Medulla oblongata (tissue), 1 donor: ENCODE measurements at regions not wholly inside any gene's neighbourhood (a gene's known extent, or its start where the extent isn't known, plus 50 kb on each side); places are given as distances from the start of the nearest gene placed in this dataset.

Experiments used
- DNase-seq: peaks from one replicate; pipeline ENCODE4 v3.0.0-alpha.2; 2015; ENCODE audit errors: extremely low spot score

DNA sequence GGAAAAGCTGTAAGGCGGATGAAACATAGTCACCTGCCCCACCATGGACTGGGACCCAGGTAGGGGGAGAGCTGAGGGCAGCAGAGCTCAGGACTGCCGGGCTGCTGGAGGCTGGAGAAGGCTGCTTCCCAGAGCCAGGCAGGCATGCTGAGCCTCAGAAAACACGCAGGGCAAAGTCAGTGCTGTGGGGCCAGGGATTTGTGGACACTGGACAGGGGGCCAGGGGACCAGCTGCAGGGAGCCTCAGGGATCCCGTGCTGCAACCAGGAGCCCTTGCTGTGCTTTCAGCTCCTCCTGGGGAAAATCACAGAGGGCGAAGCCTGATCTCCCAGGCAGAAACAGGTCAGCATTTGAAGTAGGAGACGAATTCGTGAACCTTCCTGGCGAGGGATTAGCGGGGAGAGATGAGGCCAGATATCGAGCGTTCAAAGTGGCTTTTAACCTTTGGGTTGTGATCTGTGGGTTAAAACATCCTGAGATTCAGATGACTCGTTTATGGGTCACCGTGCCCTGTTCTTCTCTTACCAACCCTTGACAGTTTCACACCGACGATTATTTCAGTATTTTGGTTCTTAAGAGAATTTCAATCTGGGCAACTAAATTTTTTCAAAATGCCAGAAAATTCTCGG is 85.6 kb upstream of the SHH start:
- no peak for DNase-seq

DNA sequence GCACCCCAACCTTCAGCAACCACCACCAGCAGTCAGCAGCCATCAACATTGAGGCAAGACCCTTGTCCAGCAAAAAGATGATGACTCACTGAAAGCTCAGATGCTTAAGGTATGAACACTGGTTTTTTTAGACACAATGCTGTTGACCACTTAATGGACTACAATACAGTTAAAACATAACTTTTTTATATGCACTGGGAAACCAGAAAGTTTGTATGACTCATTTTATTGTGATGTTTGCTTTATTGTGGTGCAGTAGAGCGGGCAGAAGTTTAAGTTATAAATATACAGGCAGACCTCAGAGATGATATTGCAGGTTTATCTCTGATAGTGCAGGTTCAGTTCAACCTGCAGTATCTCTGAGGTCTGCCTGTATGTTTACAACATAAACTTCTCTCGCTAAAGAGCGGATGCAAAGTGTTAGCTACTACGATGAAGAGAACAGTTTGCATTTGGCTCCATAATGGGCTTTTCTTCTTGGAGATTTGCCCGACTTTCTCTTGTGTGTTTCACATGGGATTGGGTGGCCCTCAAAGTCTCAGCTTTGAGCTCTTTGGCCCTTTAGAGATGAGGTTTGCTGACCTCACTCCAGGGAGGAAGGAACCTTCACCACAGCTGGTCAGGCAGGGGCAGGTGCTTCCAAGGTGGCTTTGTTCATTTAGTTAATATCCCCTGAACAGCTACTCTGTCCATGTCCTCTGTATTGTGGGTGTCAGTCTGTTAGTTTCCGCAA is 84.4 kb upstream of the SHH start:
- no peak for DNase-seq

DNA sequence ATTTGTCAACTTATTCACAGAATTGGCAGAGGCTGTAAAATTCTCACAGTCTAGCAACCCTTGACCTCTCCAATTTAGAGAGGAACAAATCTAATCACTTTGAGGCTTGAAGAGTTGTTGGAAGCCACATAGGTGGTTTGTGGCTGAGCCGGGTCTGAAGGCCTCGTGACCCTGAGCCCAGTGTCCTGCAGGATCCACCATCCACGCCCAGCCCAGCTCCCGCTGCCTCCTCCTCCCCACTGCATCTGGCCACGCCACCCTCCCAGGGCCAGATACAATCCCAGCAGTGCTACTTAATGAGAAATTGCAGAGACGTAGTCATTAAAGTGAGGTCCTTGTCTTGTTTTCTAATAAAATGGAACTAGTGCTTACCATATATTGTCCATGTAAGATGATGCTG is 81.4 kb upstream of the SHH start:
- DNase-seq: no peak

DNA sequence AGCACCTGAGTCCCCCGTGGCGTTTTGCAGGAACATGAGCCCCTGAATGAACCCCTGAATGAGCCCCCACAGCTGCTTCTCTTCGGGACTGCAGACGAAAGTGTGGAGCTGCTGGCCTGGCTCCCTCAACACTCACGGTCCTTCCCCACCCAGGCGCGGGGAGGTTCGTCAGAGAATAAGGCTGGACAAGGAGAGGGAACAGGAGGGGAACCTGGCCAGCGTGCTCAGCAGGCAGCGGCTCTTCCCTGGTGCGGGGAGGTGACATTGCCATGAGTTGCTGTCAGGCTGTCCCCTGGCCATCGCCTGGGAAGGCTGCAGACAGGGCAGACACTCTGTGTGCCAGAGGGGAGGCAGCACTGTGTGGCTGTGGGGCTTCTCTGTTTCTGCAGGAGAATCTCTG is 80.9 kb upstream of the SHH start:
- DNase-seq: no peak

DNA sequence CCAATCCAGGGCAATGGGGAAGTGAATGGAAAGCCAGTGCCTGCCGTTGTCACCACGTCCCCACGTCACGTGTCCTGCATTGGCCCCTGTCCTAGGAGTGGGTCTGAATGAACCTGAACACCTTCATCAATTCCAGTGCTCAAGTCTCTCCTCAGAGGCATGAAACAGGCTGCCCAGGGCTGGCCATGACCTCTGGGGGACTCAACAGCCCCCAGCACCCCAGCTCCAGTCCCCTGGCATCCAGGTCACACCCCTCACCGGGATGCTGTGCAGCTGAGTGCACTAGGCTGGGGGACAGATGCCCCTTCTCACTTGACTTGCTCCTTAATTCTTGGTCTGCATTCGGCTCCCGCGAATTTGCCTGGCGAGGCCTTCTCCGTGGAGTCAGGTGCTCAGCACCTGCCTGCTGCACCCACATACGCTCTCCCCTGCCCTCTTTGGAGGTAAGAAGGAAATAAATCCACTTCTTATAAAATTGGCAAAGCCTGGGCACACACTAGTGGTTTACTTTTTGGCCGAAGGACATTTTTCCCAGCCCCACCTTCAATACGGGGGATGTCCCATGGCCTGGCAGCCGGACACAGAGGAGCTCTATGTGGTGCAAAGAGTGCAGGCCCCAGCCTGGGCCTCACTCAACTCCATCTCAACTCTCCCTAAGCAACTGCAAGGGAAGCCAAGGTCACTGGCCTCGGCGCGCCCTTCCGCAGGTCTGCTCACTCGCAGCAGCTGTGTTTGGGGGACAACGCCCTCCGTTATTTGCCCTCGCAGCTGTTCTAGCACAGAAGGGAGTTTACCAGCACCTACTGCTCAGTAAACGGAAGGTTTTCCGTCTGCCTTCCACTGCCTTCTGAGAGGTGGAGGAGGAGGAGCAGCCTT is 77.6 kb upstream of the SHH start:
- no peak for DNase-seq

DNA sequence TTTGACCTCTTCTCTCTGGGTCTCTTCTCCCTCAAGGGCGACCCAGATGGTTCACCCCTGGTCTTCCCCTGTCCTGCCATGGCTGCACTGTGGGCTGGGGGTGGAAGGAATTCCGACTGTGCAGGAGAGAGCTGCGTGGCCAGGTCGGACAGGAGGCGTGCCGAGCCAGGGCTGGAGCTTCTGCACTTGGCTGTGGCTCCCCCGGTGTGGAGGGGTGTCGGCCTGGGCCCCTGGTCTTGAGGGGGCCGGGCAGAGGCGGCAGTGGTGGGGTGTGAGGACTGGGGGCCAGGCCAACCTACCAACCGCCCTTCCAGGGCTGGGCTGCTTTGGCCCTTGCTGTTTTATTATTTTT is 74.9 kb upstream of the SHH start:
- no peak for DNase-seq

DNA sequence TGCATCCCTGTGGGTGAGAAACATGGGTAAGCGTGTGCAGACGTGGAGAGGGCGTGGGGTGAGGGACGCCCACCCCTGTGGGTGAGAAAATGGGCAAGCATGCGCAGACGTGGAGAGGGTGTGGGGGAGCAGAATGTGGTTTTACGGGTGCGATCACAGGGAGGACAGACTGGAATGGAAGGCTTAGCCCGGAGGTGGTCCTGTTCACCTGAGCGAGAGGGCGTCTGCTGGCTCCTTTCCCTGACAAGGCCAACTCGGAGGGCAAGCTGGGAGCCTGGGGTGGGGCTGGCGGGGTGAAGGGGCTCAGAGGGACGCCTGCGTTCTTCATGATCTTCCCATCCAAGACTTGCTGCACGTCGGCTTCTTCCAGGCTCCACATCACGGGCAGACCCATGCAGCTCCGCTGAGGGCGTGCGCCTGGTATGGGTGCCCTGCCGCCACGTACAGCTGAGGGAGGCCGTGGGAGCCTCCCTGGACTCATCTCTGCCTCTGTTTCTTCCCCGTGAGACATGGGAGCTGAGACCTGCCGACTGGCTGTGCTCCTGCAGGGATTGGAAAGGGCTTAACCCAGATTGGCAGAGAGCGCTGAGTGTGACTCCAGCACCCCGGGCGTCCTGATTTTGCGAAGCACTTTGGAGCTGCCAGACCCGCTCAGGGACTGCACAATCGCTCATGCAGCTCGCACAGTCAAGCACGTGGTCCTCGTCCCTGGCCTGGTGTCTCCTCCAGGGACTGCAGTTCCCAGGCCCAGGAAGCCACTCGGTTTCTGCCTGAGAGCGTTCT is 74.3 kb upstream of the SHH start:
- no peak for DNase-seq

DNA sequence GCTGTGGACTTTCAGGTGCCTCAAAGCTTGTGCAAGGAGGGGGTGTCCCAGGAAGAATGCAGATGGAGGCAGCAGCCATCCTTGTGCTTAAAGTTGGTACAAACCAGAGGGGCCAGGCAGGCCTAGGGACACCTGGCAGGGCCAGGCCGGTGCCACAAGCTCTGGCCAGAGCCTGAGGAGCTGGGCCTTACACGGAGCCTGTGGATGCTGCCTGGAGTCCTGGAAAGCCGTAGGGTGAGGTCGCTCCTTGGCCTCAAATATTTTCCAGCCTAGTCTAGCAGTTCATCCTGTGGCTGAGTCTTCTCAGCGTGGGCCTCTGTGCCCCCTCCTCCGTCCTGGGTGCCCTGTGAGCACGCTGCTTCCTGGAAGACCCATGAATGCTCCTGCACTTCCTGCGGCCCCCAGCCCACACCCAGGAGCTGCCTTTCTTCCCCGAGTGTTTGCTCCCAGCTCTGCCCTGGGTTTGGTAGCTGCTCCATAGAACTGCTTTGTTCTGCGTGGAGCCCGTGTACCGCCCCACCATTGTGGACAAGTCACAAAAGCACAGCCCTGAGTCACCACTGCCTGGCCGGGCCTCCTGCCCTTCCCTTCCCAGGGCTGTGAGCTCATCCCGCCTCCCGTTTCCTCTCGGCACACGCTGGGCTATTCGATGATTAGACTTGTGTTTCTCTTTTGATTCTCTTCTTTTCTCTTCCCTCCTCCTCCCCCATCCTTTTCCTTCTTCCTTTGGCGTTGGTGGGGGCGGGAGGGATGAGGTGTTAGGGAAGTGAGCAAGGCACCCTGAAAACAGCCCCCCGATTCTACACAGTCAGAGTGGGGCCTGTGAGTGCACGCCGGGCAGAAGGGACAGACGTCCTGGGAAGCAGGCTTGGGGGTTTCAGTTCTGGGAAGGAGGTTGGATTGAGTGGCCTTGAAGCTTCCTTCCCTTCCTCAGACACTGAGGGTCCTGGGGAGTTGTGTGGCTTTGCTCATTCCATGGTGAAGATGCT is 73.2 kb upstream of the SHH start:
- peak; percentile 6 for DNase-seq

DNA sequence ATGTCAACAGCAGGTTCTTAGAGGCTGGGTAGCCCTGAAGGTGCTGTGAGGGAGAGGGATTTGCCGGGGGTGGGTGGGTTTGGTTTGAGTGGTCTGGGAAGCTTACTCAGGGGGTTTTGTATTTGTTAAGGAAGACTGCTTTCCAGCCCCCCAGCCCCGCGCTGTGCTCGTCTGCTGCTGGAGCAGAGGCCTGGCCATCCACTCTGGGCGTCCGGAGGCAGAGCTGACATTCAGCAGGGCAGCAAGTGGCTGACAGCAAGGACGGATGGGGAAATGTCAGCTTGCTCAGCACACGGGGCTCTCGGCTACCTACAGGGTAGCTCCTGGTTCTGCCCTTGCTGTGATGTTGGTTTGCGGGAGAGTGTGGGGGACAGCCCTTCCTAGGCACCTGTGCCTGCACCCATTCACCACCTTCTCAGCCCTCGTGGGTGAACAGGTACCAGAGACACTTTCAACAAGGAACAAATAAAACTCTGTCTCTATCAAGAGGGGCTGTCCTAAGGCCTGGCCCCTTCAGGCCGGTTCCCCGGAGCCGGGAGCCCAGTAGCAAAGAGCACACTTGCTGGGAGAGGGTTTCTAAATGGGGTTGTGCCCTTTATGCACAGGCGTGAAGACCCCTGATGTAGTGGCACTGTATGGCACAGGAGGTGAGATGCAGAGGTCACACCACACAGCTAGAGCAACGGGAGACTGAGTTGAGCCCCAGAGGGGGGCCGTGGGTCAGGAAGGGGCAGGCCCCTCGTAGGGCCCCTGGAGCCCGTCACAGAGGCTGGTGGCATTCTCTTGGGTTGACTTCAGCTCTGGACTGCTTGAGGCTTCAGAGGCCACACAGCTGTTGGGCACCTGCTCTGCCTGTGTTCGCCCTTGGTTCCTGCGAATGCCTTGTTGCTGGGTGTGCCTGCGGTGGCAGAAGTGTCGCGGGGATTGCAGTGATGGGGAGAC is 72.2 kb upstream of the SHH start:
- no peak for DNase-seq

DNA sequence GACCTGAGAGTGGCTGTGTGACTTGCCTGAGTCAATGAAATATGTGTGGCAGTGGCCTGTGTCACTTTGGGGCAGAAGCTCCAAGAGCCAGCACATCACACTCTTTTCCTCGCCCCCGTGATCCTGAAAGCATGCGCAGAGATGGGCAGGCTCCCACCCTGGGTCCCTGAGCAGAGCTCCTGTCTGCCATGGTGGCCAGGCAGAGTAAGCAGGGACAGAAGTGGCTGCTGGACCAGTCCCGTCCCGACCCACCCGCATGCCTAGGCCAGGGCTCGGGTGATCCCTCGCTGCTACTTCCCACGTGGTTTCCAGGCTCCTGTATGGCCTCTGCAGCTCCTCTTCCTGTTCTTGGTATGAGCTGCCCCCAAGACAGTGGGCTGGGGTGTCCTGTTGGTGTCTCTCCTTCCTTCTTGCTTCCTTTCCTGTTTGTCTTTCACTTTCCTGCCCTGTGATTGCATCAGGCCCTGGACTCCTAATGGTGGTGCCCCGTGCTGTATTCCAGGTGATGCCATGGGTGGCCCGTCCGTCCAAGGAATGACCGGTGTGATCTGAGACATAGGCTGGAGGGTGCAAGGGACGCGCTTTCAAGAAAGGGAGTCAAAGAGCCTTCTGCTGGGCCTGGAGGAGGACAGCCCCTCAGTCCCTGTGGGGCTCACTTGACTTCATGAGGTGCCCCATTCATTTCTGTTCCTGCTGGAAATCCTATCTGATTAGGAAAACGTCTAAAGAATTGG is 71.4 kb upstream of the SHH start:
- DNase-seq: no peak

DNA sequence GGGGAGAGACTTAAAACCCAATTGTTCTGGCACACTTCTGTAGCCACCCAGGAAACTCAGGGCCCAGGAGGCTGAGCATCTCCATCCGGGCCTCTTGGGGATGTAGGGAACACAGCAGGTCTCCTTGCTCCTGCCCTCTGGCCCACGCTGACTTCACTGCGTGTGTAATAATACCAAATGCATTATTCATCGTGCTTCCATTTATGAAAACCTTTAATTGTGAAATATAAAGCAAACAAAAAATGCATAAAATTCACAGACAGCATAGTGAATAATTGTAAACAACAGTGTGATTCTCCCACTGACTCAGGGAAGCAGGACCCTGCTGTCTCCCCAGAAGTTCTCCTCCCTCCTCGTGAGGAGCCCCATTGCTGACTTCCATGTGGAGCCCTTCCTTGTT is 70.3 kb upstream of the SHH start:
- no peak for DNase-seq

DNA sequence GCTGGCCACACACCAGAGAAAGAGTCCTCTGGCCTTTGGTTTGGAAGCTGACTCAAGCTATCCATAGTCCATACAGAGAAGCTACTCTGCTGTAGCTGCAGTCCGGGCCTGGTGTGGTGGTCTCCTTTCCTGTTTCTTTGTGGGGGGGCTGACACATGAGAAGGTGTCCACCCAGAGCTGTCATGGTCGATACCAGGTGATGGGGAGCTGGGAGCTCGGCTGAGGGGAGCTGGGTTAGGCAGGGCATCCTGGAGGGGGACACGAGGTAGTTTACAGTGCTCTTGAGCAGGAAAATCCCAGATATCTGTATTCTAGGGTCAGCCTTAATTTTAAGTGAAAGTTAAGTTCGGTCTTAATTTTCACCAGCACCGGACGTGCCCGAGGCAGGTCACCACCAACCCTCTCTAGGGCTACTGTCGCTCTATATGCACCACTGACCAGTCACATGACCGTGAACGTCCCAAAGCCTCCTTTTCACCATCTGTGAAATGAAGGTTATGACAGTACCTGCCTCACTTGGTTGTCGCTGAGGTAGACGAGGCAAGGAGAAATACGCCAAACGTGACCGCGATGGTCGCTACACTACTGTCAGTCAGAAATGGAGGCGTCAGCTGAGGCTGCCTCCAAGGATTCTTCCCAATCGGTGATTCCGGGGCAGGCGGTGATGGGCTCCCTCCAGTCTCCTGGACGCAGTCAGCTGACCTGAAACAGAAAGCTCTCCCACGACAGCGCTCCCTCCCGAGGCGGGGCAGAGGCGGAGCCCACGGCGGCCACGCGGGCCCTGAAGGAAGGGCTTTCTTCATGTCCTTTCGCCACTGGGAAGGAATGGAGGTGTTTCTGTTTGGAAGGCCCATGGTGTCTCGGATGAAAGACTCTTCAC is 69.4 kb upstream of the SHH start:
- DNase-seq: no peak

DNA sequence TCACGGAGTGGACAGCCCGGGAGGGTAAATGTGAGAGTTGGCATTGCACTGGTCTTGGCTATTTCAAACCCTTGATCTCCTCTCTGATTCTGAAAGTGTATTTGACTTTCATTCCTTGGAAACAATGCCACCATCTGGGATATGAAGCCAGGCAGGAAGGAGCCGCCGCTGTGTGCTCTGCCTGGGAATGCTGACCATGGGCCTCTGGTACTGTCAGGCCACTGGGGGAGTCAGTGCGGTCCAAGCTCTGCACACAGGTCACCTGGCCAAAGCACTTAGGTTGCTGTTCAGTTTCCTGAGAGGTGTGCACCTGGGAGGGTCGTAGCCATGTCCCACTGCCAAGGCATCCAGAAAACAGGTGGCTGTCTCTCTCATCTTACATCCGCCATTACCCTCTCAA is 68.5 kb upstream of the SHH start:
- DNase-seq: no peak

DNA sequence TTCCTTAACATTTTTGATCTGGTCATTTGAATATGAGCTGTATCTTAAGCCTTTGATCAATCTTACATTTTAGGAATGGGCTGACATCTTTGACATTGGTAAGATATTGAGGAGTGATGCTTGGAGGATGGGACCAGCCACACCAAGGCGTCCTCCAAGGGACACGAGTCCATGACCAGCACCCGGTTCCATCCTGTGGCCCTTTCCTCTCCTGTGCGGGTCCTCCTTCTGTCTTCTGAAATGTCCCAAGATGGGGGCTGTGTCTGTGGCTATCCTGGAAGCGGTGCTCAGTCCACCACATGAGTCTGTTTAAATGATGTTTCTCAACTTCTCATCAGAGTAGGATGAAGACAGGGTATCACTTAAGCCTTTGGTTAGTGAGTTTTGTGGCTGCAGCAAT is 67.3 kb upstream of the SHH start:
- no peak for DNase-seq

DNA sequence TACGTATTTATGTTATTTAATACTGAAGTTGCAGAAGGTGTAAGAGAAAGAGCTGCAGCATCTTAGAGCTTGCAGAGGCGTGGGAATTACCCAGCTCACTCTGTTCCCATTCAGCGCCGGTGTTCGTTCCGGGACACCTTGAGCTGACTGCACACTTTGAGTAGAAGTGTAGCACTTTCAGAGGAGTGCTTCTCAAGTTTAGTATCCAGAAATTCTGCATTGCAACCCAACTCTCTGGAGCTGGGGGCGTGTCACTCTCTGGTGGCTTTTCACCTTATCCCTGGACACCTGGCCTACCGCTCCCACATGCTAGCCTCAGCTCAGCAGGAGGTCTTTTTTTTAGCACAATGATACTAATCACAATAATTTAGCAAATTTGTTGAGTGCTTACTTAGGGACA is 66.4 kb upstream of the SHH start:
- no peak for DNase-seq

DNA sequence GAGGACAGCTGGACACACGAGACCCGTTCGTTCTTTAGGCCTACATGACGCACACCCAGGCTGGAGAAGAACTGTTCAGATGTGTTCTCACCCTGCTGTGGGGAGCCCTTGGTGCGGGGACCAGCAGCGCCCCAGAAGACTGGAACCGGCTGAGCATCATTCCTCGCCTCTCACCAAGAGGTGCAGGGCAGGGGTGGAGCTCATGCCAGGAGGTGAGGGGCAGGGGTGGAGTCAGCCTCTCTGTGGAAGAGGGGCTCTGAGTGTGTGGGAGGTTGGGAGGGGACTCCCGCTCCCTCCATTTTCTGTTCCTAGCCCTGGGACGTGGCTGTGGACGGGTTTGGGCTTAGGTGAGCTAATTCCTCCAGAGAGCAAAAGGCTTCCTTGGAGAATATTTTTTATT is 66.0 kb upstream of the SHH start:
- no peak for DNase-seq

DNA sequence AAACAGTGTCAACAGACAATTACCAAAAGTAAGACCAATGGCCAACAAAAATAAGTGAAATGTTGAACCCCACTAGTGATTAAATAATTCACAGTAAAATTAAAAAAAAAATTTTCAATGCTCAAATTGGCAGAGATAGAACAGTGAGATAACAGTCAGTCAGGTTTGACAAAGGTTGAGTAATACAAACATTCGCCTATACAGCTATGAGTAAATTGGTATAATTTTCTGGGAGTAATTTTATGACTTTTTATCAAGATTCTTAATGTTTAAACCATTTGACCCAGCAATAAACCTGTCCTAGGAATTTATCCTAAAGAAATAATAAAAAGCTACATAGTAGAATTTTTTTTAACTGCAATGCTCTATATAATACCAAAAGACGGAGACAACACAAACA is 64.9 kb upstream of the SHH start:
- DNase-seq: no peak

DNA sequence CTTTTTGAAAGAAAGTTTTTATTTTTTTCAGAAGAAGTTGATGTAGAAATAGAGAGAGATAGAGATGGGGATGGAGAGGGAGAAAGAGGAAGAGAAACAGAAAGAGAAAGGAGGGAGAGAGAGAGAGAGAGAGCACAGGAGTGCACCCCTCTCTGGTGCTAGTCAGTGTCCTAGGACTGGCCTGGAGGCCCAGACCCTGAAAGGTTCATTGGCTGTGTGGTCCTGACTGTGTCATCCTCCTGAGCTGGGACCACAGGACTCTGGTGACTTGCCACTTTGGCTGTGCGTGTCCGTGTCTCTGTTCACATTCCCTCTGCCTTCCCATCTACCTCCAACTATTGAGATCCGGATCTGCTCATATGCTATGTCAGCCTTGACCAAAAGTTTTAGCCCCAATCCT is 62.1 kb upstream of the SHH start:
- no peak for DNase-seq
